SK-N-SH treated with all-trans-retinoic acid at 6 μM for 48 hours (cell line): ENCODE measurements at regions not wholly inside any gene's neighbourhood (a gene's known extent, or its start where the extent isn't known, plus 50 kb on each side); places are given as distances from the start of the nearest gene placed in this dataset.

Source experiments
- ATAC-seq: fragments of 200-7000 bp; cut with Tn5 transposase; 3 replicates; pipeline ENCODE4 v1.9.1; 2020; ENCODE audit warnings: mild to moderate bottlenecking, moderate library complexity
- ARNTL ChIP-seq: fragments of 450-650 bp; formaldehyde crosslinking; IDR thresholded peaks from 2 replicates; pipeline ENCODE4 v1.5.0; 2020; ENCODE audit warnings: low read depth, mild to moderate bottlenecking, moderate library complexity, borderline replicate concordance
- BACH2 ChIP-seq: fragments of 250-450 bp; sonication (Bioruptor Pico); IDR thresholded peaks from 2 replicates; pipeline ENCODE4 v1.9.0; 2021; ENCODE audit warnings: mild to moderate bottlenecking, borderline replicate concordance
- ESRRG ChIP-seq: fragments of 250-450 bp; sonication (Bioruptor Pico); IDR thresholded peaks from 2 replicates; pipeline ENCODE4 v1.6.1; 2021; ENCODE audit warnings: mild to moderate bottlenecking
- GLIS3 ChIP-seq: fragments of 250-450 bp; sonication (Bioruptor Pico); IDR thresholded peaks from 2 replicates; pipeline ENCODE4 v1.5.0; 2020; ENCODE audit warnings: mild to moderate bottlenecking, moderate library complexity
- ISL1 ChIP-seq: fragments of 250-450 bp; sonication (Bioruptor Pico); IDR thresholded peaks from 2 replicates; pipeline ENCODE4 v2.1.2; 2022; ENCODE audit warnings: mild to moderate bottlenecking, moderate library complexity
- OSR1 ChIP-seq: fragments of 250-450 bp; sonication (Bioruptor Pico); IDR thresholded peaks from 2 replicates; pipeline ENCODE4 v1.8.0; 2022; ENCODE audit warnings: moderate library complexity, mild to moderate bottlenecking, inconsistent platforms
- PPARA ChIP-seq: fragments of 250-450 bp; sonication (Bioruptor Pico); IDR thresholded peaks from 2 replicates; pipeline ENCODE4 v1.5.0; 2020; ENCODE audit warnings: mild to moderate bottlenecking, borderline replicate concordance
- RARB ChIP-seq: fragments of 250-450 bp; sonication (Bioruptor Pico); IDR thresholded peaks from 2 replicates; pipeline ENCODE4 v1.8.0; 2021; ENCODE audit warnings: mild to moderate bottlenecking, moderate library complexity
- SNAI2 ChIP-seq: fragments of 250-450 bp; sonication (Bioruptor Pico); IDR thresholded peaks from 2 replicates; pipeline ENCODE4 v1.5.0; 2020; ENCODE audit warnings: mild to moderate bottlenecking, moderate library complexity
- TCF4 ChIP-seq: fragments of 250-450 bp; sonication (Bioruptor Pico); IDR thresholded peaks from 2 replicates; pipeline ENCODE4 v1.8.0; 2021; ENCODE audit warnings: mild to moderate bottlenecking, moderate library complexity, borderline replicate concordance
- TOX ChIP-seq: fragments of 250-450 bp; sonication (Bioruptor Pico); IDR thresholded peaks from 2 replicates; pipeline ENCODE4 v1.8.0; 2021; ENCODE audit warnings: mild to moderate bottlenecking, moderate library complexity, borderline replicate concordance
- ZC3H10 ChIP-seq: fragments of 250-450 bp; sonication (Bioruptor Pico); IDR thresholded peaks from 2 replicates; pipeline ENCODE4 v1.5.1; 2021; ENCODE audit warnings: mild to moderate bottlenecking, moderate library complexity
- ZFP3 ChIP-seq: fragments of 250-450 bp; sonication (Bioruptor Pico); IDR thresholded peaks from 2 replicates; pipeline ENCODE4 v1.5.0; 2020; ENCODE audit warnings: mild to moderate bottlenecking, moderate library complexity
- ZNF565 ChIP-seq: fragments of 450-650 bp; formaldehyde crosslinking; conservative IDR thresholded peaks from 2 replicates; pipeline ENCODE4 v1.5.0; 2020; ENCODE audit warnings: low read depth, mild to moderate bottlenecking, moderate library complexity
- ZNF70 ChIP-seq: fragments of 450-650 bp; formaldehyde crosslinking; IDR thresholded peaks from 2 replicates; pipeline ENCODE4 v1.5.0; 2020; ENCODE audit warnings: mild to moderate bottlenecking, moderate library complexity
- ZNF8 ChIP-seq: fragments of 450-650 bp; formaldehyde crosslinking; IDR thresholded peaks from 2 replicates; pipeline ENCODE4 v1.5.0; 2020; ENCODE audit warnings: mild to moderate bottlenecking, moderate library complexity
- TF ChIP-seq, protein P1 (sequence below): fragments of 250-450 bp; sonication (Bioruptor Pico); IDR thresholded peaks from 2 replicates; pipeline ENCODE4 v1.8.0; 2020; ENCODE audit warnings: mild to moderate bottlenecking, moderate library complexity, borderline replicate concordance
- TF ChIP-seq, protein P2 (sequence below): fragments of 250-450 bp; sonication (Bioruptor Pico); IDR thresholded peaks from 2 replicates; pipeline ENCODE4 v1.5.0; 2020; ENCODE audit warnings: mild to moderate bottlenecking, moderate library complexity
- TF ChIP-seq, protein P3 (sequence below): fragments of 250-450 bp; sonication (Bioruptor Pico); IDR thresholded peaks from 2 replicates; pipeline ENCODE4 v1.8.0; 2021; ENCODE audit warnings: low read depth, mild to moderate bottlenecking, moderate library complexity, borderline replicate concordance
- TF ChIP-seq, protein P4 (sequence below): fragments of 250-450 bp; sonication (Bioruptor Pico); IDR thresholded peaks from 2 replicates; pipeline ENCODE4 v1.5.1; 2020; ENCODE audit warnings: low read depth, mild to moderate bottlenecking, moderate library complexity
- TF ChIP-seq, protein P5 (sequence below): fragments of 250-450 bp; sonication (Bioruptor Pico); IDR thresholded peaks from 2 replicates; pipeline ENCODE4 v1.5.1; 2021; ENCODE audit warnings: mild to moderate bottlenecking, moderate library complexity

DNA sequence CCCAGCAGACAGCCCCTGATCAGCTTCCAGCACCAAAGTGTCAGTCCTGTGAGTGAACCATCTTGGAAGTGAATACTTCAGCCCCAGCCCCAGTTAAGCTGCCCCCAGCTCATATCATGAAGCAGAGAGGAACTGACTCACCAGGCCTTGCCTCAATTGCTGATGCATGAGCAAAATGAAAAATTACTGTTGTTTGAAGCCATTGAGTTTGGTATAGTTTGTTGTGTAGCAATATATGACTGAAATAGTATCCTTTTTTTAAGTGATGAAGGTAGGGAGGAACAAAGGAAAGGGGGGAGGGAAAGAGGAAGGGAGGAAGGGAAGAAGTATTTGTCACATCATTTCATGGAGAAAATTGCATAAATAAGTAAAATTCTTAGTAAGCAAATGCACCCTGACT, 266.4 kb downstream of the MAFB start:
- TF ChIP-seq, protein P1, sequence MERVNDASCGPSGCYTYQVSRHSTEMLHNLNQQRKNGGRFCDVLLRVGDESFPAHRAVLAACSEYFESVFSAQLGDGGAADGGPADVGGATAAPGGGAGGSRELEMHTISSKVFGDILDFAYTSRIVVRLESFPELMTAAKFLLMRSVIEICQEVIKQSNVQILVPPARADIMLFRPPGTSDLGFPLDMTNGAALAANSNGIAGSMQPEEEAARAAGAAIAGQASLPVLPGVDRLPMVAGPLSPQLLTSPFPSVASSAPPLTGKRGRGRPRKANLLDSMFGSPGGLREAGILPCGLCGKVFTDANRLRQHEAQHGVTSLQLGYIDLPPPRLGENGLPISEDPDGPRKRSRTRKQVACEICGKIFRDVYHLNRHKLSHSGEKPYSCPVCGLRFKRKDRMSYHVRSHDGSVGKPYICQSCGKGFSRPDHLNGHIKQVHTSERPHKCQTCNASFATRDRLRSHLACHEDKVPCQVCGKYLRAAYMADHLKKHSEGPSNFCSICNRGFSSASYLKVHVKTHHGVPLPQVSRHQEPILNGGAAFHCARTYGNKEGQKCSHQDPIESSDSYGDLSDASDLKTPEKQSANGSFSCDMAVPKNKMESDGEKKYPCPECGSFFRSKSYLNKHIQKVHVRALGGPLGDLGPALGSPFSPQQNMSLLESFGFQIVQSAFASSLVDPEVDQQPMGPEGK (CRISPR knock-in tag), result no peak
- TF ChIP-seq, protein P2, sequence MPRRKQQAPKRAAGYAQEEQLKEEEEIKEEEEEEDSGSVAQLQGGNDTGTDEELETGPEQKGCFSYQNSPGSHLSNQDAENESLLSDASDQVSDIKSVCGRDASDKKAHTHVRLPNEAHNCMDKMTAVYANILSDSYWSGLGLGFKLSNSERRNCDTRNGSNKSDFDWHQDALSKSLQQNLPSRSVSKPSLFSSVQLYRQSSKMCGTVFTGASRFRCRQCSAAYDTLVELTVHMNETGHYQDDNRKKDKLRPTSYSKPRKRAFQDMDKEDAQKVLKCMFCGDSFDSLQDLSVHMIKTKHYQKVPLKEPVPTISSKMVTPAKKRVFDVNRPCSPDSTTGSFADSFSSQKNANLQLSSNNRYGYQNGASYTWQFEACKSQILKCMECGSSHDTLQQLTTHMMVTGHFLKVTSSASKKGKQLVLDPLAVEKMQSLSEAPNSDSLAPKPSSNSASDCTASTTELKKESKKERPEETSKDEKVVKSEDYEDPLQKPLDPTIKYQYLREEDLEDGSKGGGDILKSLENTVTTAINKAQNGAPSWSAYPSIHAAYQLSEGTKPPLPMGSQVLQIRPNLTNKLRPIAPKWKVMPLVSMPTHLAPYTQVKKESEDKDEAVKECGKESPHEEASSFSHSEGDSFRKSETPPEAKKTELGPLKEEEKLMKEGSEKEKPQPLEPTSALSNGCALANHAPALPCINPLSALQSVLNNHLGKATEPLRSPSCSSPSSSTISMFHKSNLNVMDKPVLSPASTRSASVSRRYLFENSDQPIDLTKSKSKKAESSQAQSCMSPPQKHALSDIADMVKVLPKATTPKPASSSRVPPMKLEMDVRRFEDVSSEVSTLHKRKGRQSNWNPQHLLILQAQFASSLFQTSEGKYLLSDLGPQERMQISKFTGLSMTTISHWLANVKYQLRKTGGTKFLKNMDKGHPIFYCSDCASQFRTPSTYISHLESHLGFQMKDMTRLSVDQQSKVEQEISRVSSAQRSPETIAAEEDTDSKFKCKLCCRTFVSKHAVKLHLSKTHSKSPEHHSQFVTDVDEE, result no peak
- TF ChIP-seq TOX (CRISPR knock-in tag), result no peak
- TF ChIP-seq, protein P3, sequence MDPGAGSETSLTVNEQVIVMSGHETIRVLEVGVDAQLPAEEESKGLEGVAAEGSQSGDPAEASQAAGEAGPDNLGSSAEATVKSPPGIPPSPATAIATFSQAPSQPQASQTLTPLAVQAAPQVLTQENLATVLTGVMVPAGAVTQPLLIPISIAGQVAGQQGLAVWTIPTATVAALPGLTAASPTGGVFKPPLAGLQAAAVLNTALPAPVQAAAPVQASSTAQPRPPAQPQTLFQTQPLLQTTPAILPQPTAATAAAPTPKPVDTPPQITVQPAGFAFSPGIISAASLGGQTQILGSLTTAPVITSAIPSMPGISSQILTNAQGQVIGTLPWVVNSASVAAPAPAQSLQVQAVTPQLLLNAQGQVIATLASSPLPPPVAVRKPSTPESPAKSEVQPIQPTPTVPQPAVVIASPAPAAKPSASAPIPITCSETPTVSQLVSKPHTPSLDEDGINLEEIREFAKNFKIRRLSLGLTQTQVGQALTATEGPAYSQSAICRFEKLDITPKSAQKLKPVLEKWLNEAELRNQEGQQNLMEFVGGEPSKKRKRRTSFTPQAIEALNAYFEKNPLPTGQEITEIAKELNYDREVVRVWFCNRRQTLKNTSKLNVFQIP (CRISPR knock-in tag), result no peak
- TF ChIP-seq ZC3H10 (CRISPR knock-in tag), result no peak
- TF ChIP-seq, protein P4, sequence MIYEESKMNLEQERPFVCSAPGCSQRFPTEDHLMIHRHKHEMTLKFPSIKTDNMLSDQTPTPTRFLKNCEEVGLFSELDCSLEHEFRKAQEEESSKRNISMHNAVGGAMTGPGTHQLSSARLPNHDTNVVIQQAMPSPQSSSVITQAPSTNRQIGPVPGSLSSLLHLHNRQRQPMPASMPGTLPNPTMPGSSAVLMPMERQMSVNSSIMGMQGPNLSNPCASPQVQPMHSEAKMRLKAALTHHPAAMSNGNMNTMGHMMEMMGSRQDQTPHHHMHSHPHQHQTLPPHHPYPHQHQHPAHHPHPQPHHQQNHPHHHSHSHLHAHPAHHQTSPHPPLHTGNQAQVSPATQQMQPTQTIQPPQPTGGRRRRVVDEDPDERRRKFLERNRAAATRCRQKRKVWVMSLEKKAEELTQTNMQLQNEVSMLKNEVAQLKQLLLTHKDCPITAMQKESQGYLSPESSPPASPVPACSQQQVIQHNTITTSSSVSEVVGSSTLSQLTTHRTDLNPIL, result no peak
- no peak for TF ChIP-seq TCF4 (CRISPR knock-in tag)
- TF ChIP-seq PPARA (CRISPR knock-in tag), result no peak
- ATAC-seq, result no peak

DNA sequence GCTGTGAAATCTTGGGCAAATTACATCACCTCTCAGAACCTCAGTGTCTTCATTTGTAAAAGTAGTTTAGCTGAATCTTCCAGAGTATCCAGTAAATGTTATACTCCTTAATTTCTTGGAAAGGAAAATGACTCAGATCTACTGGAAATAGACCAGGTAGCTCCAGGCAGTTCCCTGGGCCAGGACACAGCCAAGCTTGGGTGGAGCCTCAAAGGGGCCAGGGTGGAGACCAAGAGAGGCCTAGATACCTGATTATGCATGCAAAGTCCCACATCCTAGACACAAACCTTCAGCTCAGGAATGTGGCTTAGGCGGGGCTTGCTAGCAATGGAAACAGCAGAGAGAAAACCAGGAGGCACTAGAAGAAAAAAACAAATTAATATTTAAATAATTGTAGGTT, 272.8 kb downstream of the MAFB start:
- TF ChIP-seq ARNTL (CRISPR knock-in tag), result no peak
- TF ChIP-seq, protein P1 (CRISPR knock-in tag), result no peak
- TF ChIP-seq, protein P2, result no peak
- TF ChIP-seq ZNF565, result no peak
- no peak for TF ChIP-seq TOX (CRISPR knock-in tag)
- no peak for TF ChIP-seq SNAI2
- no peak for TF ChIP-seq ESRRG
- TF ChIP-seq ZNF70 (CRISPR knock-in tag), result no peak
- no peak for TF ChIP-seq OSR1
- TF ChIP-seq BACH2 (CRISPR knock-in tag), result no peak
- no peak for TF ChIP-seq ZNF8 (CRISPR knock-in tag)
- TF ChIP-seq, protein P5, sequence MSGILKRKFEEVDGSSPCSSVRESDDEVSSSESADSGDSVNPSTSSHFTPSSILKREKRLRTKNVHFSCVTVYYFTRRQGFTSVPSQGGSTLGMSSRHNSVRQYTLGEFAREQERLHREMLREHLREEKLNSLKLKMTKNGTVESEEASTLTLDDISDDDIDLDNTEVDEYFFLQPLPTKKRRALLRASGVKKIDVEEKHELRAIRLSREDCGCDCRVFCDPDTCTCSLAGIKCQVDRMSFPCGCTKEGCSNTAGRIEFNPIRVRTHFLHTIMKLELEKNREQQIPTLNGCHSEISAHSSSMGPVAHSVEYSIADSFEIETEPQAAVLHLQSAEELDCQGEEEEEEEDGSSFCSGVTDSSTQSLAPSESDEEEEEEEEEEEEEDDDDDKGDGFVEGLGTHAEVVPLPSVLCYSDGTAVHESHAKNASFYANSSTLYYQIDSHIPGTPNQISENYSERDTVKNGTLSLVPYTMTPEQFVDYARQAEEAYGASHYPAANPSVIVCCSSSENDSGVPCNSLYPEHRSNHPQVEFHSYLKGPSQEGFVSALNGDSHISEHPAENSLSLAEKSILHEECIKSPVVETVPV (CRISPR knock-in tag), result no peak
- no peak for TF ChIP-seq ISL1 (CRISPR knock-in tag)
- no peak for TF ChIP-seq ZC3H10 (CRISPR knock-in tag)
- TF ChIP-seq, protein P4, result no peak
- TF ChIP-seq GLIS3 (CRISPR knock-in tag), result no peak
- no peak for TF ChIP-seq ZFP3 (CRISPR knock-in tag)
- TF ChIP-seq PPARA (CRISPR knock-in tag), result no peak
- TF ChIP-seq RARB (CRISPR knock-in tag), result no peak
- no peak for ATAC-seq
